ENCODE measurements at regions not wholly inside any gene's neighbourhood (a gene's known extent, or its start where the extent isn't known, plus 50 kb on each side); places are given as distances from the start of the nearest gene placed in this dataset.

- TF ChIP-seq CTCF (conservative IDR thresholded peaks at IDR 0.05 in 1 of 2, IDR thresholded peaks at IDR 0.05 in 1 of 2; ENCODE audit: extremely low read depth in 1 of 2, insufficient read depth in 1 of 2, low read depth in 1 of 2, low read length in 2 of 2) (no peak), EZH2 (IDR thresholded peaks at IDR 0.05; ENCODE audit: borderline replicate concordance, low read length) (no peak)
These were observed 154.7 kb upstream of the ATXN7L3B start for GRCh38 chr12:74382983-74383382.
